GM23338 (cell line): ENCODE measurements at regions not wholly inside any gene's neighbourhood (a gene's known extent, or its start where the extent isn't known, plus 50 kb on each side); places are given as distances from the start of the nearest gene placed in this dataset.

Experiments
- ATAC-seq: fragments of 200-7000 bp; cut with Tn5 transposase; 3 replicates; pipeline ENCODE4 v1.9.1; 2020
- DNase-seq: peaks from one replicate; pipeline ENCODE4 v3.0.0-alpha.2; 2015; ENCODE audit warnings: low spot score
- H2AFZ ChIP-seq: fragments of 200-600 bp; sonication (generic); 2 replicates; pipeline ENCODE4 v1.8.0; 2016; ENCODE audit warnings: antibody characterized with exemption, mild to moderate bottlenecking, moderate library complexity
- H3F3A ChIP-seq: fragments of 200-600 bp; sonication (generic); replicated peaks from 2 replicates; pipeline ENCODE4 v1.8.0; 2017; ENCODE audit warnings: antibody characterized with exemption, mixed run types, low read depth
- H3K27ac ChIP-seq: fragments of 200-600 bp; sonication (generic); 2 replicates; pipeline ENCODE4 v1.6.1; 2016; ENCODE audit warnings: low read depth
- H3K27me3 ChIP-seq: fragments of 200-600 bp; sonication (generic); 2 replicates; pipeline ENCODE4 v1.8.0; 2016; ENCODE audit warnings: mild to moderate bottlenecking, mixed run types, moderate library complexity; ENCODE audit not compliant: insufficient read depth
- H3K36me3 ChIP-seq: fragments of 200-600 bp; sonication (generic); 2 replicates; pipeline ENCODE4 v1.8.0; 2016; ENCODE audit warnings: mild to moderate bottlenecking; ENCODE audit not compliant: insufficient read depth
- H3K4me1 ChIP-seq: fragments of 200-600 bp; sonication (generic); 2 replicates; pipeline ENCODE4 v1.8.0; 2016; ENCODE audit warnings: mild to moderate bottlenecking, moderate library complexity; ENCODE audit not compliant: insufficient read depth
- H3K4me2 ChIP-seq: fragments of 200-600 bp; sonication (generic); 2 replicates; pipeline ENCODE4 v1.7.1; 2017; ENCODE audit warnings: mixed run types
- H3K4me3 ChIP-seq: fragments of 200-600 bp; sonication (generic); 2 replicates; pipeline ENCODE4 v1.6.1; 2016; ENCODE audit warnings: mixed run types
- H3K79me2 ChIP-seq: fragments of 200-600 bp; sonication (generic); replicated peaks from 2 replicates; pipeline ENCODE4 v1.8.0; 2017; ENCODE audit warnings: mild to moderate bottlenecking; ENCODE audit not compliant: insufficient read depth
- H3K9me2 ChIP-seq: fragments of 200-600 bp; sonication (generic); 2 replicates; pipeline ENCODE4 v1.8.0; 2017; ENCODE audit not compliant: insufficient read depth
- H4K20me1 ChIP-seq: fragments of 200-600 bp; sonication (generic); replicated peaks from 2 replicates; pipeline ENCODE4 v1.8.0; 2017; ENCODE audit warnings: mild to moderate bottlenecking; ENCODE audit not compliant: insufficient read depth
- H3K27ac Mint-ChIP-seq: 2 replicates; pipeline ENCODE4 v1.8.0; 2020; ENCODE audit warnings: inconsistent platforms, mild to moderate bottlenecking, moderate library complexity, mixed read lengths
- H3K27me3 Mint-ChIP-seq: 3 replicates; pipeline ENCODE4 v1.8.0; 2022; ENCODE audit warnings: low read depth, mild to moderate bottlenecking, moderate library complexity, mixed read lengths, inconsistent platforms; ENCODE audit not compliant: insufficient read depth, poor library complexity
- H3K36me3 Mint-ChIP-seq: 3 replicates; pipeline ENCODE4 v1.8.0; 2021; ENCODE audit warnings: low read depth, mild to moderate bottlenecking, inconsistent platforms, moderate library complexity, mixed read lengths
- H3K4me1 Mint-ChIP-seq: 3 replicates; pipeline ENCODE4 v1.8.0; 2020; ENCODE audit warnings: mild to moderate bottlenecking, inconsistent platforms, mixed read lengths
- H3K4me3 Mint-ChIP-seq: 3 replicates; pipeline ENCODE4 v1.8.0; 2021; ENCODE audit warnings: moderate library complexity, mild to moderate bottlenecking, inconsistent platforms, mixed read lengths
- H3K9me3 Mint-ChIP-seq: 3 replicates; pipeline ENCODE4 v1.8.0; 2020; ENCODE audit warnings: moderate library complexity, mild to moderate bottlenecking, inconsistent platforms, mixed read lengths
- EZH2 ChIP-seq: fragments of 200-600 bp; sonication (generic); IDR thresholded peaks from one replicate; pipeline ENCODE4 v1.8.0; 2017; ENCODE audit warnings: antibody characterized with exemption, mild to moderate bottlenecking, low read depth; ENCODE audit not compliant: unreplicated experiment
- JUNB ChIP-seq: IDR thresholded peaks from one replicate; pipeline ENCODE4 v1.6.1; 2016; ENCODE audit warnings: antibody characterized with exemption; ENCODE audit not compliant: unreplicated experiment
- STAT1 ChIP-seq: IDR thresholded peaks from one replicate; pipeline ENCODE4 v1.6.1; 2016; ENCODE audit warnings: antibody characterized with exemption; ENCODE audit not compliant: unreplicated experiment
- ZNF114 ChIP-seq: fragments of 250-450 bp; sonication (Bioruptor Pico); IDR thresholded peaks from 2 replicates; pipeline ENCODE4 v1.5.0; 2020; ENCODE audit warnings: mild to moderate bottlenecking, moderate library complexity
- TF ChIP-seq, protein P1 (sequence below): IDR thresholded peaks from 2 replicates; pipeline ENCODE4 v1.6.1; 2016; ENCODE audit warnings: antibody characterized with exemption
- TF ChIP-seq, protein P2 (sequence below): fragments of 250-450 bp; sonication (Bioruptor Pico); IDR thresholded peaks from 2 replicates; pipeline ENCODE4 v1.5.0; 2020; ENCODE audit warnings: mild to moderate bottlenecking, moderate library complexity

DNA sequence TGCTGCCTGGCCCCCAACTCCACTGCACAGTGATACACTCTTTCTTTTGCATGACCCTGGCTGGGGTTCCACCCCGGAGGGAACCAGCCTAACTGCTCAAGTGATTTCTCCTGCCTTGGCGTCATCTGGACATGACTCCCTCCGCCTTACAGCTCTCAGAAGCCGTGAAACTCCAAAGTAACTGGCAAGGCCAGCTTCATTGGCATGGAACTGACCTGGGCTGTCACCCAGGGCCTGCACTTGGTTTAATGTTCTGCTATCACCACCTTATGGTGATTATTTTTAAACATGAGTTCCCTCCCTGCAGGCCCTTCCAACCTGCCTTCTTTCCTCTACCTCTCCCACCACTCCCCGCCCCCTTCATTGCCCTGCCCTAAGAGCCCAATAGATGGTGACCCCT lies 139.7 kb upstream of the CDH5 start (continued):
- TF ChIP-seq STAT1: no peak
- TF ChIP-seq ZNF114 (CRISPR knock-in tag): no peak

DNA sequence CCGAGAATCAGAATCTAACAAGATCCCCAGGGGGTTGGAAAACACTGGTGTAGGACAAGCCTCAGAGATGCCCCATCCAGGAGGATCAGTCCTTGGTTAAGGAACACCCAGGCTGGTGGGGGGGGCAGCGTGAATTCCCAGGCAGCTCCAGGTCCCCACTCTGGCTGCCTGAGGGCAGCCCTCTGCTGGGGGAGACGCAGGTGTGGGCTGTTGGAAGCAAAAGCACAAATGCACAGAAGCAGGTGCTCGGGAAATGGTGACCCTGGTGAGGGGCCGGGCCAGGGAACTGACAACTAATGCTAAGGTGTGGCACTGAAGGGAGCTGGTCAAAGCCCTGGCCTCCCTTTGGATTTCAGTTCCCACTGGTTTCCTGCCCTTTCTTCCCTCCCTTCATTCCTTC lies 140.8 kb upstream of the CDH5 start:
- no peak overlapping the region for H3K27ac Mint-ChIP-seq
- no peaks in the 10 kb centered on the region for H3F3A ChIP-seq
- H3K36me3 Mint-ChIP-seq: no peaks in the 10 kb centered on the region
- no peaks in the 10 kb centered on the region for H3K79me2 ChIP-seq
- no peaks in the 10 kb centered on the region; the same call in 2 of the 3 replicates for H3K4me1 Mint-ChIP-seq
- ATAC-seq (no peak), DNase-seq (no peak)
- H3K27me3 Mint-ChIP-seq: peaks cover 5% of the 10 kb centered on the region
- H3K36me3 ChIP-seq: no peaks in the 10 kb centered on the region
- no peak for TF ChIP-seq JUNB
- TF ChIP-seq EZH2: no peak
- TF ChIP-seq, protein P1, sequence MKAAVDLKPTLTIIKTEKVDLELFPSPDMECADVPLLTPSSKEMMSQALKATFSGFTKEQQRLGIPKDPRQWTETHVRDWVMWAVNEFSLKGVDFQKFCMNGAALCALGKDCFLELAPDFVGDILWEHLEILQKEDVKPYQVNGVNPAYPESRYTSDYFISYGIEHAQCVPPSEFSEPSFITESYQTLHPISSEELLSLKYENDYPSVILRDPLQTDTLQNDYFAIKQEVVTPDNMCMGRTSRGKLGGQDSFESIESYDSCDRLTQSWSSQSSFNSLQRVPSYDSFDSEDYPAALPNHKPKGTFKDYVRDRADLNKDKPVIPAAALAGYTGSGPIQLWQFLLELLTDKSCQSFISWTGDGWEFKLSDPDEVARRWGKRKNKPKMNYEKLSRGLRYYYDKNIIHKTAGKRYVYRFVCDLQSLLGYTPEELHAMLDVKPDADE: no peak
- TF ChIP-seq, protein P2, sequence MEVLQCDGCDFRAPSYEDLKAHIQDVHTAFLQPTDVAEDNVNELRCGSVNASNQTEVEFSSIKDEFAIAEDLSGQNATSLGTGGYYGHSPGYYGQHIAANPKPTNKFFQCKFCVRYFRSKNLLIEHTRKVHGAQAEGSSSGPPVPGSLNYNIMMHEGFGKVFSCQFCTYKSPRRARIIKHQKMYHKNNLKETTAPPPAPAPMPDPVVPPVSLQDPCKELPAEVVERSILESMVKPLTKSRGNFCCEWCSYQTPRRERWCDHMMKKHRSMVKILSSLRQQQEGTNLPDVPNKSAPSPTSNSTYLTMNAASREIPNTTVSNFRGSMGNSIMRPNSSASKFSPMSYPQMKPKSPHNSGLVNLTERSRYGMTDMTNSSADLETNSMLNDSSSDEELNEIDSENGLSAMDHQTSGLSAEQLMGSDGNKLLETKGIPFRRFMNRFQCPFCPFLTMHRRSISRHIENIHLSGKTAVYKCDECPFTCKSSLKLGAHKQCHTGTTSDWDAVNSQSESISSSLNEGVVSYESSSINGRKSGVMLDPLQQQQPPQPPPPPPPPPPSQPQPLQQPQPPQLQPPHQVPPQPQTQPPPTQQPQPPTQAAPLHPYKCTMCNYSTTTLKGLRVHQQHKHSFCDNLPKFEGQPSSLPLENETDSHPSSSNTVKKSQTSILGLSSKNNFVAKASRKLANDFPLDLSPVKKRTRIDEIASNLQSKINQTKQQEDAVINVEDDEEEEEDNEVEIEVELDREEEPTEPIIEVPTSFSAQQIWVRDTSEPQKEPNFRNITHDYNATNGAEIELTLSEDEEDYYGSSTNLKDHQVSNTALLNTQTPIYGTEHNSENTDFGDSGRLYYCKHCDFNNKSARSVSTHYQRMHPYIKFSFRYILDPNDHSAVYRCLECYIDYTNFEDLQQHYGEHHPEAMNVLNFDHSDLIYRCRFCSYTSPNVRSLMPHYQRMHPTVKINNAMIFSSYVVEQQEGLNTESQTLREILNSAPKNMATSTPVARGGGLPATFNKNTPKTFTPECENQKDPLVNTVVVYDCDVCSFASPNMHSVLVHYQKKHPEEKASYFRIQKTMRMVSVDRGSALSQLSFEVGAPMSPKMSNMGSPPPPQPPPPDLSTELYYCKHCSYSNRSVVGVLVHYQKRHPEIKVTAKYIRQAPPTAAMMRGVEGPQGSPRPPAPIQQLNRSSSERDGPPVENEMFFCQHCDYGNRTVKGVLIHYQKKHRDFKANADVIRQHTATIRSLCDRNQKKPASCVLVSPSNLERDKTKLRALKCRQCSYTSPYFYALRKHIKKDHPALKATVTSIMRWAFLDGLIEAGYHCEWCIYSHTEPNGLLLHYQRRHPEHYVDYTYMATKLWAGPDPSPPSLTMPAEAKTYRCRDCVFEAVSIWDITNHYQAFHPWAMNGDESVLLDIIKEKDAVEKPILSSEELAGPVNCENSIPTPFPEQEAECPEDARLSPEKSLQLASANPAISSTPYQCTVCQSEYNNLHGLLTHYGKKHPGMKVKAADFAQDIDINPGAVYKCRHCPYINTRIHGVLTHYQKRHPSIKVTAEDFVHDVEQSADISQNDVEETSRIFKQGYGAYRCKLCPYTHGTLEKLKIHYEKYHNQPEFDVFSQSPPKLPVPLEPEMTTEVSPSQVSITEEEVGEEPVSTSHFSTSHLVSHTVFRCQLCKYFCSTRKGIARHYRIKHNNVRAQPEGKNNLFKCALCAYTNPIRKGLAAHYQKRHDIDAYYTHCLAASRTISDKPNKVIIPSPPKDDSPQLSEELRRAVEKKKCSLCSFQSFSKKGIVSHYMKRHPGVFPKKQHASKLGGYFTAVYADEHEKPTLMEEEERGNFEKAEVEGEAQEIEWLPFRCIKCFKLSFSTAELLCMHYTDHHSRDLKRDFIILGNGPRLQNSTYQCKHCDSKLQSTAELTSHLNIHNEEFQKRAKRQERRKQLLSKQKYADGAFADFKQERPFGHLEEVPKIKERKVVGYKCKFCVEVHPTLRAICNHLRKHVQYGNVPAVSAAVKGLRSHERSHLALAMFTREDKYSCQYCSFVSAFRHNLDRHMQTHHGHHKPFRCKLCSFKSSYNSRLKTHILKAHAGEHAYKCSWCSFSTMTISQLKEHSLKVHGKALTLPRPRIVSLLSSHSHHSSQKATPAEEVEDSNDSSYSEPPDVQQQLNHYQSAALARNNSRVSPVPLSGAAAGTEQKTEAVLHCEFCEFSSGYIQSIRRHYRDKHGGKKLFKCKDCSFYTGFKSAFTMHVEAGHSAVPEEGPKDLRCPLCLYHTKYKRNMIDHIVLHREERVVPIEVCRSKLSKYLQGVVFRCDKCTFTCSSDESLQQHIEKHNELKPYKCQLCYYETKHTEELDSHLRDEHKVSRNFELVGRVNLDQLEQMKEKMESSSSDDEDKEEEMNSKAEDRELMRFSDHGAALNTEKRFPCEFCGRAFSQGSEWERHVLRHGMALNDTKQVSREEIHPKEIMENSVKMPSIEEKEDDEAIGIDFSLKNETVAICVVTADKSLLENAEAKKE: no peak
- H3K4me2 ChIP-seq: no peak overlapping the region
- H3K9me2 ChIP-seq: no peaks in the 10 kb centered on the region
- H3K27me3 ChIP-seq: no peaks in the 10 kb centered on the region
- no peak overlapping the region for H3K4me3 ChIP-seq
- H4K20me1 ChIP-seq: no peaks in the 10 kb centered on the region
- no peak overlapping the region for H3K27ac ChIP-seq
- H3K9me3 Mint-ChIP-seq: no peaks in the 10 kb centered on the region
- H2AFZ ChIP-seq: no peak overlapping the region
- H3K4me1 ChIP-seq: no peaks in the 10 kb centered on the region
- H3K4me3 Mint-ChIP-seq: no peak overlapping the region
